HG02571 (cell line): ENCODE measurements at regions not wholly inside any gene's neighbourhood (a gene's known extent, or its start where the extent isn't known, plus 50 kb on each side); places are given as distances from the start of the nearest gene placed in this dataset.

Experiments used
- ATAC-seq: cut with Tn5 transposase; IDR thresholded peaks from one replicate; pipeline ENCODE4 v1.9.1; 2021; ENCODE audit warnings: mild to moderate bottlenecking, moderate library complexity; ENCODE audit not compliant: unreplicated experiment

- ATAC-seq = no peak
Measured at GRCh38 chr6:125534430-125535263, 214.8 kb upstream of the HEY2 start.

DNA sequence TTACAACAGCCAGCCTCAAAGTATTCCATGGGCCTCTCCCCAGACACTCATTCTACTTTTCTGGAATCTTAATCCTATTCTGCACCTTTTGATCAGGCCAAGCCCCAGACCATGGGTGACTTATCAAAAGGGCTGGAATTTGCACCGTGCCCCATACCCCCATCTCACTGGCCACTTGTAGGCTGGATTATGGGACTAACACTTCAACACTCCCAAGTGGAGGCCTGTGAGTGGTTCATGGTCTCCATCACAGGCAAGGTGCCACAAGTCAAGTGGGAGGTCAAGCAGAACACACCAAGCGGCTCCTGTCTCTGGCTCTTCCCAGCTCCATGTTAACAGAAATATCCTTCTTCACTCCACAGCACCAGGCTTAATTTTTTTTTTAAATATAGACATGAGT, 212.3 kb upstream of the HEY2 start:
- no peak for ATAC-seq

DNA sequence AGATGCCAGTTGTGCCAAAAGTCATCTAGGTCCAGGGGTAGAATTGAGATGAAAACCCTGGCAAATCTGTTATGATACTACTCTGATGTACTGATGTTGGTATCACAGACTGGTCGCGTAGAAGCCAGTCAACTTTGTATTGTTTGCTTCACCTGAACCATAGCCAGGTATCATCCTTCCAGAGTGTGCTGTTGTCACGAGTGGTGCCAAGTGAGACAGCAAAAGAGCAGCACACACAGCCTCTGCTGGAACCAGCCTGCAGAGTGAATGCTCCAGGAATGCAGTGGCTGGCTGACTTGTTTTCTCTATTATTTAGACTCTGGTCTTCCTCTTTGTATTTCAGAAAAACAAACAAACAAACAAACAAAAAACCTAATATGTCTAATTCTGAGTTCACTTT, 209.5 kb upstream of the HEY2 start:
- no peak for ATAC-seq

- no peak for ATAC-seq
Measured at GRCh38 chr6:125544819-125545218, 204.6 kb upstream of the HEY2 start.

DNA sequence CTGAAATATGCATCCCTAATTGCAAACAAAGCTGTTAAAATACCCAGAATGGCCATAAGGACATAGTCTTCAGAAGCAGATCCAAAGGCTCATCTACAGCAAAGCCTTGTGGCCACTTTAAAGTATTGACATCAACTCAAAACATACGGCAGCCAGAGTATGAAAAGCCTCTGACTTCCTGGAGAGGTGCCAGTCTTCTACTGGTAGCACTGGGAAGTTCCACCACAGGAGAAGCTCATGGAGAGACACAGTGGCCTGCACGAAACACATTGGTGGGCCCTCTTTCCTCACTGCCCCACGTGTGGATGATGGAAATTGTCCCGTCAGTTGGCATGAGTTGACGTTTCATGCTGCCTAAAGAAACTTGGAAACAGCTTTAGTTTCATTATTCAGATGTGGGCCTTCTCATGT, 202.6 kb upstream of the HEY2 start:
- ATAC-seq = no peak

- ATAC-seq = no peak
Measured at GRCh38 chr6:125547381-125547780, 202.1 kb upstream of the HEY2 start.

DNA sequence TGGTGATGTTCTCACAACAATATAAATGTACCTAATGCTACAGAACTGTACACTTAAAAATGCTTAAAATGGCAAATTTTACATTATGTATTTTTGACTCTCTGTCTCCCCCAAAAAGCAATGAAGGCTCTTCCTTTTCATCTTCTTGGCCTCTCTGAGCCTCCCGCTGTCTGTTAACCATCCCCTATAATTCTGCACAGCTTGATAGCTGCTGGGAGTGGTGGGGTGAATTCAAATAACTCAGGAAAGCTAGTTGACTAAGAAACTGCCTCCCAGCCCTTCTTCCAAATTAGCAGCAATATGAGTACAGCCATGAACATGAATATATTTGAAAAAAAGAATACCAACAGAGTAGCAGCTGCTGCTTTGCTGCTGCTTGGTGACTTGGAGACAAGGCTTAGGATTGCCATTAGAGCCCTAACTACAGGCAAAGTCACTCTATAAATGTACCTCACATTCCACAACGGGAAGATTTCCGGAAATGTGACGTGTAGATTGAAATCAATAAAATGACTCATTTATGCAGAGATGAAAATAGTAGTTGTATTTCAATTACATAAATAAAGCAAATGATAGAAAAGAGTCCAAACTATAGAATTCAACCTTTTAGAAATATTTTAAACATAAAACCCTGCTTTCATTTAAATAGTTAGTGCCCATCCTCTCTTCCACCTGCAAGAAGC, 200.1 kb upstream of the HEY2 start:
- no peak for ATAC-seq

DNA sequence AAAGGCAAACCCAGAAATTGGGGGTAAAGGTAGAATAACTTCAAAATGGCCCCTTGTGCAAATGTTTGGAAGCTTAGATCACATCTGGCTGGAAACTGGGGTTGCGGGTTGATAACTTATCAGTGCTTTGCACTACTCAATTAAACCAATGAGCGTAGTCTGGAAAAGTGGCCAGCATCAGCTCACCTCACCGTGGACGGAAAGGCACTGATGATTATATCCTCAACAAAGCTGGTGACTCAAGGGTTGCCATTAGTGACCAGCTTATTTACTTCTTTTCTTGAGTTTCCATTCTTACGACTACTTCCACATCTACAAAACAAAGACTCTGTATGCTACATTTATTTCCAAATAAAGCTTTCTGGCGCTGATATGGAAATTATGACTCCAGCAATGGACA, 198.5 kb upstream of the HEY2 start:
- no peak for ATAC-seq

GRCh38 chr6:125552819-125553218, 196.6 kb upstream of the HEY2 start:
- no peak for ATAC-seq

GRCh38 chr6:125554456-125554855, 195.0 kb upstream of the HEY2 start:
- ATAC-seq = no peak

DNA sequence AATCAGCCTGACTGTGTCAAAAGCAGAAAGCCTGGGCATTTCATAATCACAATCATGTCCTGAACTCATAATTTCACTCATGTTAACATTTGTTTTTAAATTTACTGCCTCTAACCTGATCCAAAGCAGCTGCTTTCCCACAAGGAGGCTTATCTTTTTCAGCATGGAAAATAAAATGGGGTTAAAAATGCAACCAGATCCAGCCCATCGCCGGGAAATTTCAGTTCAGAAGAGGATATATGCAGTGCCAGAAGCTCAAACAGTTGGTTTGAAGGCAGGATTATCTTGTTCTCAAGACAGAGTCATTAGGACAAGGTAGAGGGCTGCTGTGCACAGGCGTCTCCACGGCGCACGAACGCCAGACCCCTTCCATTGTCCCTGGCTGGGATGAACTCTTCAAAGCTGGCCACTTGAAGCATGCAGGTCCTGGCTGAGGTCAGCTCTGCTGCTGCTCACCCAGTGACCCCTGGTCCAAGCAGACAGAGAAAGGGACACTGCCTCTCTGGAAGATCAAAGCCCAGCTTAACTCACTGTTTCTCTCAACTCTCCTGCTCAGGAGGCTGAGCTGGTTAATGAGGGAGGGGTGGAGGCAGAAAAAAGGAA, 191.1 kb upstream of the HEY2 start:
- ATAC-seq = no peak

DNA sequence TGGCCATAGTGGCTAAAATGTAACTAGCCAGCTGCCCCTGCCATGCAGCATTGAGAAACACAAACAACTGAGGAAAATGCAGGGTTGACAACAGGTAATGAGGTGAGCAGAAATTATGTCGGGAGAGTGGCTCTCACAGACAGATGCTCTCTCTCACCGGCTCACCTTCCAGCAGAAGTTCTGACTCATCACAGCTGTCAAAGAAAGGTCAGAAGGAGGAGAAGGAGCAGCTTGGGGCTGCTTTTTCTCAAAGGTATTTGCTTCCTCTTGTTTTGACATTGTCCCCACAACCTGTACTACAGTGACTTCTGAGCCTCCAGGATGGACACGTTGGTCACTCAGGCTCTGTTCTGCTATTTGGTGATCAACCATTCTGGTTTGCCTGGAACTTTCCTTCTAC, 190.5 kb upstream of the HEY2 start:
- ATAC-seq = no peak

- no peak for ATAC-seq
Measured at GRCh38 chr6:125562156-125562555, 187.3 kb upstream of the HEY2 start.

DNA sequence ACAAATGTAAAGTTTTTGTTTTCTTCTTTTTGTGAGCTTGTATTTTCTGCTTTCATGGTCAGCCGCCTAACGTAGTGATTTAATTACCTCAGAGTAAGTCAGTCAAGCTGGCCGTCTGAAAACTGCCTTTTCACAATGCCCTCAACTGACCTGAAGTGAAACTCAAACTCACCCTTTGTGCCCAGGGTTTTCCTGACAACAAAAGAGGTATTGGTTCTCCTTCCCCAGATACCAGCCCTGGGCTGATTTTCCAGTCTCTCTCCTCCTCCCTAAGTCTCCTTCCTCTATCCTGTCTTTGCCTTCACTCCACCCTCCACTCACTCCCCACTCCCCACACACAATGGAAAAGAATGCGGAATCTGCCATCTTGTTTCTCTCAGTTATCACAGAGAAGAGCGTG, 184.5 kb upstream of the HEY2 start:
- ATAC-seq = no peak

DNA sequence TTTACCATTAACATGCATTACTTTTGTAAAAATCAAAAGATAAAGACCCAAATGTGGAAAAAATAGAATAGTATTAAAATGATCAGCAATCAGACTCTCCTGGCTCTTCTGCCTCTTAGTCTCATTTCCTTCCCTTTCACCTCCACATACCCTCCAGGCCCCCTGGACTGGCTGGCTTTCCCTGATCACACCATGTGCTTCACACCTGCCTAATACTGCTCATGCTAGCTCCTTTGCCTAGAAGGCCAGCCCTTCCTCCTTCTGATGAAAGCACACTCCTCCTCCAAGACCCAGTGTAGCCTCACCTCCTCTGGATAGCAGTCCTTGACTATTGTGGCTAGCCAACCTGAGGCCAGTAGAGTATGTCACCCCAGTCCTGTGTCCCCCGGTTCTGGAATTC, 182.0 kb upstream of the HEY2 start:
- no peak for ATAC-seq

DNA sequence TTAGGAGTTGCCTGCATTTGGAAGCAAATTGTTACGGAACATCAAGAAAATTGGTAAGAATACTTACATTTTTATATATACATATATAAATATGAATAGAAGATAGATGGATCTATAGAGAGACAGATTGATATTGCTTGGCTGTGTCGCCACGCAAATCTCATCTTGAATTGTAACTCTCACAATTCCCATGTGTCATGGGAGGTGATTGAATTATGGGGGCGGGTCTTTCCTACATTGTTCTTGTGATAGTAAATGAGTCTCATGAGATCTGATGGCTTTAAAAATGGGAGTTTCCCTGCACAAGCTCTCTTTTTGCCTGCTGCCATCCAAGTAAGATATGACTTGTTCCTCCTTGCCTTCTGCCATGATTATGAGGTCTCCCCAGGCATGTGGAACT, 180.8 kb upstream of the HEY2 start:
- no peak for ATAC-seq

DNA sequence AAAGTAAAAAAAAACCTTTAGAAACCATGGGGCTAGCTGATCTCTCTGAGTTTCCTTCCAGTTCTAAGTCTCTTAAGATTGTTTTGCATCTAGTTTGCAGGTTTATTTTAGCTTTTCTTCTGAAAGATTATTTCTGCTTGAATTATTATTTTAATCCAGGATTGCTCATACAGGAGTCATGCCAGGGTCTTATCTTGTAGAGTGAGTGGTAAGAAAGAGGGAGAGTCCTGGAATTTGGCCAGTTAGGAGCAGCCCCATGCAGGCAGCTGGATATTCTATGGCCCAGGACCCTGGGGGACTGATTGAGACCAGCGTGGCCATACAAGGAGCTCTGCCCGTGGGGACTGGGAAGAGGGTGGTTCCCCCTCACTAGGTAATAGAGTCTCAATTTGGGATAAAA, 178.9 kb upstream of the HEY2 start:
- ATAC-seq = no peak

- ATAC-seq = no peak
Measured at GRCh38 chr6:125571207-125571755, 178.2 kb upstream of the HEY2 start.

- no peak for ATAC-seq
Measured at GRCh38 chr6:125574604-125575003, 174.8 kb upstream of the HEY2 start.

DNA sequence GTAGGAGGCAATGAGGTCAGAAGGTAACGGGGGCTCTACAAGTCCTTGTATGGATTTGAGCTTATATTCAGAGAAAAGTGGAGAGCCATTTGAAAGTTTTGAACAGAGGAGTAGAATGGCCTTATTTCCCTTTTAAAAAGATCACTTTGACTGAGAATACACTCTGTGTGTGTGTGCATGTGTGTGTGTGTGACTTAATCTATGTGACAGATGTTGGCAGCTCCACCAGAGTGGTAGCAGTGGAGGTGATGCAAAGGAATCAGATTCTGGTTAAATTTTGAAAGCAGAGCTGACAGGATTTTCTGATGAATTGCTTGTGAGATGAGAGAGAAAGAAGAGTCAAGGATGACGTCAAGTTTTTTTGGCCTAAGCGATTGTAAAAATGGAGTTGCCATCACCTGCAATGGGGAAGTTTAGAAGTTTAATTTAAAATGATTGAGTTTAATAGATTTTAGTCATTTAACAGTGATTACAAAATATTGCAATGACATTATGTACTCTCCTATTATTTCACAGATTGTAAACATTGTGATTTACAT, 172.2 kb upstream of the HEY2 start:
- ATAC-seq = no peak

- no peak for ATAC-seq
Measured at GRCh38 chr6:125584468-125584939, 164.9 kb upstream of the HEY2 start.
